ENCODE measurements at regions not wholly inside any gene's neighbourhood (a gene's known extent, or its start where the extent isn't known, plus 50 kb on each side); places are given as distances from the start of the nearest gene placed in this dataset.

DNA sequence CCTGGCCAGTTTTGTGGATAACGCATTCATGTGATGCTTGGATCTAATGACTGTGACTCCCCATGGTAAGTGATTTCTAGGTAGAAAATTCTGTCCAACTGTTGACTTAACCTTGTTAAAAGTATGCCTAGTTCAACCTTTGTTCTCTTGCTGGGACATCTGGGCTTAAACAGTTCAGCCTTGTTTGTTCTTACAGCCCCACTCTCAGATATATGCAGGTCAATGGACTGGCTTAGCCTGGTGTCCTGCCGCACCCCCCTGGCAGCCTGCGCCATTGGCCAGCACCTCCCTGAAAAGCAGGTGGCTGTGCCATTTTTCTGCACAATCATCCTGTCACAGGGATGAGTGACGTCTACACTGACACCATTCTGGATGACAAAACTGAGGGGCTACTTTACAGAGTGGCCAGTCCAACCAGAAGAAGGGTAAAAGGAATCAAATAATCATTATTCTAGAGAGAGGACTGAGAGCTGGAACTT lies 244.7 kb upstream of the ONECUT1 start:
- TF ChIP-seq GABPA (IDR thresholded peaks at IDR 0.05; ENCODE audit: low read depth) (no peak), CTCF (IDR thresholded peaks at IDR 0.05) (no peak), JUND (IDR thresholded peaks at IDR 0.05) (no peak), TEAD4 (IDR thresholded peaks at IDR 0.05; ENCODE audit: borderline replicate concordance, insufficient read depth) (no peak), POLR2AphosphoS5 (IDR thresholded peaks at IDR 0.05; ENCODE audit: low read depth, low read length) (no peak), TAF1 (IDR thresholded peaks at IDR 0.05; ENCODE audit: borderline replicate concordance, low read depth, low read length) (no peak), EP300 (IDR thresholded peaks at IDR 0.05; ENCODE audit: borderline replicate concordance in 1 of 2, low read depth in 1 of 2, low read length in 1 of 2) (no peak), SIN3A (IDR thresholded peaks at IDR 0.05; ENCODE audit: borderline replicate concordance, low read depth, low read length) (no peak), NRF1 (IDR thresholded peaks at IDR 0.05; ENCODE audit: low read depth, low read length) (no peak)

Data from SK-N-SH (cell line).